ENCODE measurements at regions not wholly inside any gene's neighbourhood (a gene's known extent, or its start where the extent isn't known, plus 50 kb on each side); places are given as distances from the start of the nearest gene placed in this dataset.
"Not testable (repeated sequence)": the region's sequence is repeated elsewhere in the genome, so short reads cannot be mapped to it uniquely, and the experiment has no call there.

DNA sequence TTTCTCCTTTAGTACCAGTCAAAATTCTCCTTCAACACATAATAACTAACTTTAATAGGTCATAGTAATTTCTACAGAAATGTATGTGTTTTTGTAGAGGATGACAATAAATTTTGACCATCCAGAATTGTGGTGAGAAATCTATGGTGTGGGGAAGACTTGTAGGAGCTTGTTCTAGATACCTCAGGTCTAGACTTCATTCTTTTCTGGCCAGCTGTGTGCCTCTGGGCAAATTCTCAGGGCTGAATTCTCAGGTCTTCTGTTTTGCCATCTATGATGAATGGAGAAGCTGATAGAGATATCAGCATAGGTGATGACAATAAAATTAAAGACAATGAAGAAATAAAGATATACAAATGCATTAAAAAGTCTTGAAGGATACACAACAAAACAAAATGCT, 298.6 kb upstream of the MEF2C start:
- no peak for DNase-seq

DNA sequence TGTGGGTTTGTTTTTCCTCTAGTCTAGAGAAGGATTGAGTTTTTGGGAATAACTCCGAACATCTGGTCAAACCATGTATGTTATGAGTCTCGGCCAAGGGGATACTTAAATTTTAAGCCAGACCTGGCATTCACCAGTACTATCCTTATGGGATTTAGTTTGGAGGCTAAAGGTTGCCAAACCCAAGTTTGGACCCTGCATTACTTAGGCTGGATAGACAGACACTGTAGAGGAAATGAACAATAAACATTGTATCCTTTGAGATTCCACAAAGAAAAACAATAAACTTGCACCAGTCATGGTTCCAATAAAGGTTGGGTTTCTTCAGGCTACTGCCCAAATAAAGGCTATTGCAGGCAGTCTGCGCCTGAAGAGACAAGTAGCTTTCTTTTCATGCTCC, 296.7 kb upstream of the MEF2C start:
- no peak for DNase-seq

DNA sequence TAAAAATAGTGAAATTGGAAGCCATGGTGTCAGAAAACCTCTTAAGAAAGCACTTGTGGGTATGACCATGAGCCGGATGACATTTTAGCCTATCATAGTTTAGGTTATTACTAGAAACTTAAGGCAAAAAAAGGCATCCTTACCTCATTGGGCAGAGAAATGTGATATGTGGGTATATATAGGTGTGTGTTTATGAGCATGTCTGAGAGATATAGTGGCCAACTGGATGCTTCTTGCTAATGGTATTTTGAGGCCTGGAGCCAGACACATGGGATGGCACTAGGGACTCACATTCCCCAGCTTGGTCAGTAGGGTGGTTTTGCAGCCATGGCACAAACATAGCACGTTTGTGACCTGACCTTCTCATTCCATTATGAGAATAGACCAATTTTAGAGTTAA, 295.6 kb upstream of the MEF2C start:
- DNase-seq = no peak

DNA sequence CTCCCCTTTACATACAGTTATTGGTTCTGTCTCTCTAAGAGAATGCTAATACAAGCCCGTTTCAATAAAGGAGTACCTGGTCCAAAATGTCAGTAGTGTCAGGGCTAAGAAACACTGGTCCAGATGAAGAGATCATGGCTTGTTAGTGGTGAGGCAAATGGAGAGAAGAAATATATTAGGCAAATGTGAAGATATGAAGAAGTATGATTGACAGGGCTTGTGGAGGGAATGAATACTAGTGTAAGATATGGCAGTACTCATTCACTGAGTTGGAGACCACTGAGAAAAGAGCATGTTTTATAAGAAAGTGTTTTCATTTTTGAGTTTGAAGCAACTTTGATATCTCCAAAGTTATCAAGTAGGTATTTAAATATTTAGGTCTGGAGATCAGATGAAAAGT, 290.5 kb upstream of the MEF2C start:
- DNase-seq = no peak

DNA sequence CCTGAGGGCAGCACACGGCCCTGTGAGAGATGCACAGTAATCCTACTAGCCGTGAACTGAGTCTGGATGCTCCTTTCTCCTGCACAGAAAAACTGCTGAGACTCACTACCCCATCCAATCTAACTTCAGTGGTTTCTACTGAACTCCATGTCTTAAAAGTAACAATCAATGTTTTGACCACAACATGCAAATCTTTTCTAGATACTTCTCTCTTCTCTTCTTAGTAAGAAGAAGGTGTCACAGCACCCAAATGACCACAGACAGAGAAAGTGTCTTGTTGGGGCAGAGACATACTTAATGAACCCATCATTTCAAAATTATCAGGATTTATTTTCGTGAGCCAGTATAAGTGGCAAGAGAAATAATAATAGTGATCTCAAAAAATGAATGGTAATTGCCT, 285.8 kb upstream of the MEF2C start:
- DNase-seq = no peak

DNA sequence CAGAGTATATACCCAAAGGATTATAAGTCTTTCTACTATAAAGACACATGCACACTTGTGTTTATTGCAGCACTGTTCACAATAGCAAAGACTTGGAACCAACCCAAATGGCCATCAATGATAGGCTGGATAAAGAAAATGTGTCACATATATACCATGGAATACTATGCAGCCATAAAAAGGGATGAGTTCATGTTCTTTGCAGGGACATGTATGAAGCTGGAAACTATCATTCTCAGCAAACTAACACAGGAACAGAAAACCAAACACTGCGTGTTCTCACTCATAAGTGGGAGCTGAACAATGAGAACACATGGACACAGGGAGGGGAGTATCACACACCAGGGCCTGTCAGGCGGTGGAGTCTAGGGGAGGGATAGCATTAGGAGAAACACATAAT, 281.7 kb upstream of the MEF2C start:
- DNase-seq = not testable (repeated sequence)

DNA sequence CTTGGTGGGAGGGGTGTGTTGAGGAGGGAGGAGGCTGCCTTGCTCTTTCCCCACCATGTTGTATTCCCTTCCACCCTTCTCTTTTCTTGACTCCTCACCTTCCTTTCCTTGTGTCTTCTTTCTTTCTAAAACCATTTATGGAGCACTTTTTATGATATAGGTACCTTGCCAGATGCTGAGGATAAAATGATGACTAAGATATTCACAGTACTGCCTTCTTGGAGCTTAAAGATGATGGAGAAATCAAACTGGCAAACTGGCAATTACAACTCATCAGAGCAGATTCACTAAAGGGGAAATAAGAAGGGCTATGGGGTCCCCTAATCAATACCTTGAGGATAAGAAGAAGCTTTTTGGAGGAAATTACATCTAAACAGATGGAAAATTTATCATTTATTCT, 273.2 kb upstream of the MEF2C start:
- DNase-seq = no peak

DNA sequence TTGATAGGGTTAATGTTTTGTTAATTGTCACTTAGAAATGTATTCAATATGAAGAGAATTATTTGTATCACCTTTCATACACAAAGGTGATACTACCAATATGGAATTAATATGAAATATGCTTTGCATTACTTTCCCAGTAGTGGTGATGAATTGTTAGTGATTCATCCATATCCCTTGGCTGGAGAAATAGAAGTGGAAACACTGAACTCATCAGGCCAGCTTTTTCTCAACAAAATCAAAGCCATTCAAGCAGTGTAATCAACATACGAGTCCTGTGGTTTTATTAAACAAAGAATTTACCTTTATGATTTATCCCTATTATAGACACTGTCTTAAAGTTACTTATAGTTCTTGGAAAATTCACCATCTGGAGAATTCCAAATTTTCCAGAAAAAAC, 264.0 kb upstream of the MEF2C start:
- no peak for DNase-seq

DNA sequence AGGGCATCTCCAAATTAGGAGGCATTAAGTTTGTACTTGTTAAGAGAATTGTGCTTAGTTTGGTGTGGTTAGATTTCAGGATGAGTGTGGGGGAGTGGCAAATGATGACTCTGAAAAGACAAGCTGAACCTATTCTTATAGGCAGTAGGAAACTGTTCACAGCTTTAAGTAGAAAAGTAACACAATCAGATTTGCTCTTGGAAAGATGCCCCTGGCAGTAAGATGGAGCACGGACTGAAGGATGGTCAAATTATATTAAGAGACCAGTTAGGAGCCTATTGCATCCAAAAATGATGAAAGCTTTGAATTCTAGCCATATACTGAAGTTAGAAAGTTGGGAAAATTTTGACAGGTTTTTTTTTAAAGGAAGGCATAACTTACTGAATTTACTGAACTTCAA, 254.2 kb upstream of the MEF2C start:
- DNase-seq = no peak

DNA sequence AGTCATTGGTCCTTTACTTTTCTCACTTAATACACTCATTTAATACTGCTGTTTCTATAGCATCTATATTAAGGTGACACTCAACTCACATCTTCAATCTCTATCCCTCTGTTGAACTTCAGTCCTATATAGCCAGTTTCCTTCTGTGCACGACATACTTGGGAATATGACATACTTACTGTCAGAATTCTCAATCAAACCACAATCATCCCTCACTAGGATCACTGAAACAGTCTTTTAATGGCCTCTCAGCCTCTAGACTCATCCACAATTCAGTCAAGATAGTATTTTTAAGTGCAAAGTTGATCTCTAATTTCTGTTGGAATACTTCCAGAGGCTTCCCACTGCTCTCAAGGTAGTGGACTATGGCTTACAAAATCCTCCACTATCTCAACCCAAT, 251.0 kb upstream of the MEF2C start:
- no peak for DNase-seq

DNA sequence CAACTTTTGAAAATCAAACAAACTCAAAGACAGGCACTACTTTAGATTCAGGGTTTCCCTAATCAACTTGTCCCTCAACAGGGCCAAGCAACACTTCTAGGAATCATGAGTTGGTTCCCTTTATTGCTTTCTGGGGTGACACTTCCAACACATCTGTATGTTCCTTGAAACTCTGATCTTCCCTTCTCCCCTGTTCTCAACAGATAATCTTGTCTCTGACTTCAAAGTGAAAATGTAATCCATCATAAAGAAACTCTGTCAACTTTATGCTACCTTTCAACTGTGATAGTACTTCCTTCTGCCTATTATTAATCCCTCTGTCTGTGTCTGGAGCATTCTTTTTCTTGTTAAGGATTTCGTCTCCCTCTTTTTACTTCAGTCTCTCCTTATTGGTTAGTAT, 250.1 kb upstream of the MEF2C start:
- no peak for DNase-seq

DNA sequence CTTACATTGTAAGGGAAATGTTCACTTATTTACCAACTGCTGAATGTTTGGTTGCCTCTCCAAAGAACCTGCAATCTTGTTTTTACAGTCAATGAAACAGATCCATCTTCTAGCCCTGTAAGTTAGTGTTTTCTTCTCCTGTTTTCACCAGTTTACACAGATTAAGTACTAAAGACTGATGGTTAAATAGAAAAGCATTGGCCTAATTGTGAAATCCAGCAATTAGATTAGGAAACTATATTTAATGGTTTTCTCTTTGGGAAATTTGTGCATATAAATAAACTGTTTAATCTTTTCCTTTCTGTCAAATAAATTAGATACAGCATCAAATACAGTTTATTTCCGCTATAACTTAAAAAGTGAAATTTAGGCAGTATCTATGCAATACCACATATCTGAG, 247.9 kb upstream of the MEF2C start:
- DNase-seq = no peak

DNA sequence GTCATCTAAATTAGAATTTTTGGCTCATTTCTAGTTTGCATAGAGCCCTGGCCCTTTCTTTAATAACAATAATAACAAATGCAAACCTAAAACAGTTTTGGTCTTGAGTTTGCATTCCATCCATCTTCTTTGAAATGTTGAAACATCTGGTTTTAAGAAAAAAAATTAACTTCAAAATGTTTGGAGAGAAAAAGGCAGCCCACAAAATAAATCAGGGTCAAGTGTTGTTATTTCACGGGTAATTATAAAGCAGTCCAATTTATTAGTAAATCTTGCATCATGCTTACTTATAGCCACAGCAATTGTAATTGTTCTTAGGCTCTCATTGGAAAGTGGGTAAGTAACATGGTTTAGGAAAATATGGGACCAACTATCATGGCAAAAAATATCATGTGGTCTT, 247.0 kb upstream of the MEF2C start:
- DNase-seq = no peak

DNA sequence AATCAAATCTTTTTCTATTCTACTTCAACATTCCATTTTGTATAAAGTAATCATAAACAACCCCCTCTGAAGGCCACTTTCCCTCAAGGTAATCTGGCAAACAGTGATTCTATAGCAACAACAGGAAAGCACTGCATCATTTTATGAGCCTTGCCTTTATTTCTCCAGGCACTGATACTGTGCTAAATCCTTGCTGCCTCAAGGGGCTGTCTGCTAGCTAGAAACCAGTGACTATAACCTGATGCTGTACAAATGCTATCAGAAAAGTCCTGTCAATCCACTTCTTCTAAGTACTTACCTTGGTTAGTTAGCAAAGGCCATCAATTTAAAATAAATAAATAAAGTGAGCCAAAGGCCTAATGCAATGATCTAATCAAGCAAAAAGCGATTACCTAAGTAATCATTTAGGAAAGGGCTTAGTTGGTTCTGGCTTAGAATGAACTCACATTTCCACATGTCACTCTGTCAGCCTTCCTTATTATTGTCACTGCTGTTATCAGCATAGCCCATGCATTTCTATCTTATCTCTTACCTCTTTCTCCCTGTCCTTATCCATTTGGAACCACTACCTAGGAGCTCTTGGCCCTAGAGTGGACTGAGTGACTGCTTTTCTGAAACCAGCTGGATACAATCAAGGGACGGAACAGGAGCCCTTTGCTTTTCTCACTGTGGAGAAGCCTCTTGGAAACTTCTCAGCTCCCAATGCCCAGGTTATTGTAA, 246.1 kb upstream of the MEF2C start:
- DNase-seq = no peak

DNA sequence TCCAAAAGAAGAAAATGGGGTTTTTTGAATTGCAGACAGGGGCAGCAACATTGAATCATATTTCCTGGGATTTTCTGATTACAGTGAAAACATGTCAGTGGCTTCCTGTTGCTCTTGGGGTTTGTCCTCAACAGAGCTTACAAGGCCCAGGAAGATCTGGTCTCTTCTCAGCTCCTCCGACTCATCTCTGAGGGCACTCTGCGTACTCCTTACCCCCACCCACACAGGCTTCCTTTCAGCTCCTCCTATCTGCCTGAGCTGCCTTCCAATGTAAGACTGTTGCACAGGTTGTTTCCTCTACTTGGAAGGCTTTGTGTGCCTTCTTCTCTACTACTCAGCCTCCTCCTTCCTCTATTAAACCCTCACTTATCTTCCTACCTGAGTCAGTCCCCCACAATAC, 245.1 kb upstream of the MEF2C start:
- DNase-seq = peak; percentile 86 to 92

DNA sequence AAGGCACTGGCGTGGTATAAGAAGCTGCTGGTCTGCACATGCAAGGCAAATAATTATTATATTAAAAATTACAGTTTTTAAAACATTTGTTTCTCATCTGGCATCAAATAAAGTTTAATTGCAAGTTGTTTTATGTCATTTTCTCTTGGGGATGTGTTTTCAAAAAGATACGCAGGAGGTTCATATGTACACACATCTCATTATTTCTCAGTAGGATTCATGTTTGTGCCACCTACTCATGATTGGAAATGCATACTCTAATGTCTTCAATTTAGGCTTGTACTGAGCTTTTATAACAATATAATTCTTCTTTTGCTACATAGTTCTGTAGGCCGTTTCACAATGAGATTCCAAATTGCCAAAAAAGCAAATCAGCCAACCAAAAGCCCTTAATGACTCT, 244.2 kb upstream of the MEF2C start:
- no peak for DNase-seq

DNA sequence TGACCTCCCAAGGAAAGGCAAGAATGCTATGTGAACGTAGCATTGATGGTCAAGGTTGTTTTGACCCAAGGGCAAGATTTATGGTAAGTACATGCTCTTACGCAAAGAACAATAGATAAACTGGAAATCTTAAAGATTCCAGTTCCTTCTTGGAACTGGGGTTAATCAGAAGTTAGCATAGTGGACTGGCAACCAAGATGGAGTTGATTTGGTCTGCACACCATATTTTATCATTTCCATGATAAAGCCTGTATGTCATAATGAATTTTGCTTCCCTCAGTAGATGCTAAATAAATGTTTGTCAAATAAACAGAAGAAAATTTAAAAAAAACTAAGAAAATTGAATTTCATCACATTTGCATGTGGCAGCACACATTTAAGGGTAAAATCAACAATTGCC, 242.4 kb upstream of the MEF2C start:
- DNase-seq = no peak

DNA sequence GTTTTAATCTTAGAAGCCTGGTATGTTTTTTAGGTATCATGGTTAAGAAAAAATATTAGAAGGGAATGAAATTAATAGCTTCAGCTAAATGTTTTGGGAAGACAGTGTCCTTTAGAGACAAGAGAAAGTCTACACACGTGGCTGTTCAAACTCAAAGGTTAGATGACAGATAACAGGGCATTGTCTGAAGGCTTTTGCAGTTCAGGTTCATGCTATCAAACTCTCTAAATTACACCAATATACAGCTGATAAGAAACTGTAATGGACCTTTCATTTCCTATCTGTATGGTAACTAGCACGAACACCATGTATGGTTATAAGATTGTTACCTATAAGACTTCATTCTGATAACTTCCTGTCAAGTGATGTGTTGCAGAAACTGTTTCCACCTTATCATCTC, 240.6 kb upstream of the MEF2C start:
- DNase-seq = no peak

DNA sequence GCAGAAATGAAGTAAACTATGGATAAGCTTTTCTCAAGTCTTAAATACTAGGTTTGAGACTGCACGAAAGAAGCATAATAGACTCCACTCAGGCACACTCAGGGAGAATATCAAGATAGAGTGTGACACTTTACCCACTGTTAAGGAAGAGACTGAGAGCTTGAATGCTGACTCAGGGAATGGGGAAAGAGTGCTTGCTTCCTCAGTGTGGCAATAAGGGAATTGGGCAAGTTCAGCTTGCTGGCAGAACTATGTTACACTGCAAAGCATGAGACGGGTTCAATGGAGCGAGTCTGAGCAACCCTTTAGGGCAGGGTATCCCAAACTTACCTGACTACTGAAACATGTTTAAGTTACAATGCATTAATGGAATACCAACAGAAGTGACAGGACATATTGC, 237.7 kb upstream of the MEF2C start:
- DNase-seq = peak; percentile 44 to 49

DNA sequence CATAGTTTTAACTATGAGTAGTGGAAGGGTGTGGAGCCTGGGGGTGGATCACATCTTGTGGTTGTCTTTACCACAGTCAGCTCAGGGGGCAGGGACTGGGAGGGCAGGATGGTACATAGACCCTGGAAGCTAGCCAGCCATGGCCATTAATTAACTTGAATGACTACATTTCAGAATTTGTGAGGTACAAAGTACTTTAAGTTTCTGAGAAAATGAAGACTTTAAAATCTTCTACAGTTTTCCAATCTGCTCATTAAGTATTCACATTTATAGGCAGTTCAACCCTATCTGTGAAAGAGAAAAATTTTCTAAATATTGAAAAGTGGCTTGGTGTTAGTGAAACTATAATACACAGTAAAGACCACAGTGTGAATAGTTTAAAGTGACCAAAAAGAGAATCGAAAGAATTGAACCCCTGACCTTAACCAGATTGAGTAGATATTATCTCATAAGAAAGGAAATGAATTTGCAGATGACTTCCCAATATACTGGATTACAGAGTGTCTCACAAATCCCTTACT, 234.2 kb upstream of the MEF2C start:
- peak; percentile 15 to 20 for DNase-seq

DNA sequence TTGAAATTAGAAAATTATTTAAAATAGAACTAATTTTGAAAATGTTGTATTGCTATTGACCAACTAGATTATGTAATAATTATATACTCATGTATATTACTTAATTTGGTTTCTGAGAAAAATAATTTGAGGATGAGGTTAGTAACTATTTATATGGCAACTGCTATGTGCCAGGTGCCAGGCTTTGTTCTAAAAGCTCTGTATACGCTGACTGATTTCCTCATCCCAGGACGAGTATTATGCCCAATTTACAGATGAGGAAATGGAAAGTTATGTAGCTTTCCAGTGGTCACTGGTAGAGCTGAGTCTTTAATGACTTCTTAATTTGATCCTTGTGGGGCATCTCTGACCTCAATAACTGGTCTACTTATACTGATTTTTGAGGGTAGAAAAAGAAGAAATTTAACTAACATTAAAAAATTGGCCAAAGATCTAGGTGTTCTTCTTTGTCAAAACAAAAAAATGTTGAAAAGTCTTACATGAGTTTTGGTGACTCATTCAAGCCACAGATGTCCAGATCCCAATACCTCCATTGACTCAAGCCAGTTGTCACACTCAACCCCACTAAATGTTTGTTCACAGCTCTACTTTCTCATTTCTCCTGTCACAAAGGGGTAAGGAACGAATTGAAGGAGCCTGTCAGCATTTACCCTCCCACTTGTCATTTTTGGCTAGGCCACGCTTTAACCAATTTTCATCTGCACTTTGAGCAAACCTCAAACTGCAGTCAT, 228.1 kb upstream of the MEF2C start:
- DNase-seq = no peak

DNA sequence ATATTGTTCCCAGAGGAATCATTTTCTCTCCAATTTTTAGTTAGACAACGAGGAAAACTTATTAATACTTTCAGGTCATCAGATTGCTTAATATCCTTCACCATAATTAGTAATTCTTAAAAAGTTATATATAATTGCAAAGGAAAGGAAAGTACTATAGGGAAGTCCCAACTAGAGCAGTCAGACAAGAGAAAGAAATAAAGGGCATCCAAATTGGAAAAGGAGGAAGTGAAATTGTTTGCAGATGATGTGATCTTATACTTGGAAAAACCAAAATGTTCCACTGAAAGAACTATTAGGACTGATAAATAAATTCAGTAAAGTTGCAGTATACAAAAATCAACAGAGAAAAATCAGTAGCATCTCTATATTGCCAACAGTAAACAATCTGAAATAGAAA, 223.5 kb upstream of the MEF2C start:
- DNase-seq = no peak

DNA sequence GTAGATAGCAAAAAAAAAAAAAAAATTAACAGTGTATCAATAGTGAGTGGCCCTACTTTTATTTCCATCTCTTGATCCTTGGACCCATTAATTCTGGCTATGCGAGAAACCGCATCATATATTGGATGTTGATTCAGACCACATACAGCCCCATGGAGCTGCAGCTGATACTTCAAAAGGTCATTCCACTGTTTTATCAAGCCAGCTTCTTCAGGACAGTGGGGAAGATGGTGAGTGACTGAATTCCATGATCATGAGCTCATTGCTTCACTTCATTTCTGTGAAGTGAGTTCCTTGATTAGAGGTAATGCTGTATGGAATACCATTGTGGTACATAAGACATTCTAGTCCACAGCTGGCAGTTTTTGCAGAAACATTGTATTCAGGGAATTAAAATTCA, 222.9 kb upstream of the MEF2C start:
- no peak for DNase-seq

DNA sequence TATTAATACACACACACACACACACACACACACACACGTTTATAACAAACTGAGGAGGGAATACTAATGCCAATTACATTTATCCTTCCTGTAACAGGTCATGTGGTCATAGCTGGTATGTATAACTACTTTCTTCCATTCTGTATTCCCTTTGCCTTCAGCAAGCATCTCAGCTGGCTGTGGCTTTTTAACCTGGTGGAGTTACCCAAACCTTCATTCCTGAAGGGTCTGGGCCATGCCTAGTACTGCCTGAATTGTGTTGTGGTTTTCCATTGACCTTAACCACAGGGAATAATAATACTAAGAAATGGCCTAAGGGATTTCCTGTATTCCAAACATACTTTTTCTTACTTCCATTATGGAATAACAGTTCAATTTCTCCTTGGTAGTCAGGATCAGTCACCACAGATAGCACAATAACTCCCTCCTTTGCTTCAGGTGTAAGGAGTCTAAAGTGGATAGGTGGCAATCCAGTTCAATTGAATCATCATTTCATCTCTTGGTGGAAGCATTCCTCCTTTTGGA, 222.2 kb upstream of the MEF2C start:
- DNase-seq = no peak

Data from Kasumi-1 (cell line).